Body of pancreas (tissue), 4 donors: ENCODE measurements at regions not wholly inside any gene's neighbourhood (a gene's known extent, or its start where the extent isn't known, plus 50 kb on each side); places are given as distances from the start of the nearest gene placed in this dataset.

Experiments used
- ATAC-seq: fragments of 150-250 bp; one replicate; pipeline ENCODE4 v1.9.1; 2016
- DNase-seq, 4 donors: peaks; one replicate each; pipeline ENCODE4 v3.0.0-alpha.2; 2019
- H3K27ac ChIP-seq, 4 donors: fragments of 200-600 bp; sonication (generic); 1 replicate in 3 of 4; 2 replicates in 1 of 4; pipeline versions ENCODE4 v1.5.1 to v1.6.1; 2016 to 2019; ENCODE audit warnings: mild to moderate bottlenecking in 1 of 4, mixed read lengths in 1 of 4, moderate library complexity in 1 of 4
- H3K27me3 ChIP-seq, 2 donors: fragments of 200-600 bp; sonication (generic); one replicate each; pipeline ENCODE4 v1.6.0; 2016; ENCODE audit warnings: mild to moderate bottlenecking in 1 of 2
- H3K36me3 ChIP-seq, 2 donors: fragments of 200-600 bp; sonication (generic); replicated peaks in 1 of 2; 2 replicates each; pipeline ENCODE4 v1.5.1; 2016; ENCODE audit warnings: low read depth in 2 of 2; ENCODE audit not compliant: insufficient read depth in 1 of 2
- H3K4me1 ChIP-seq: fragments of 200-600 bp; sonication (generic); one replicate; pipeline ENCODE4 v1.6.0; 2016
- H3K4me3 ChIP-seq, 2 donors: fragments of 200-600 bp; sonication (generic); 1 replicate in 1 of 2; 2 replicates in 1 of 2; pipeline ENCODE4 v1.5.1; 2016 to 2019
- H3K9me3 ChIP-seq, 3 donors: fragments of 200-600 bp; sonication (generic); 1 replicate in 2 of 3; 2 replicates in 1 of 3; pipeline ENCODE4 v1.5.1; 2016
- POLR2A ChIP-seq, 3 donors: fragments of 450-650 bp; IDR thresholded peaks; one replicate each; pipeline ENCODE4 v1.6.1; 2016; ENCODE audit warnings: antibody characterized with exemption in 3 of 3, mild to moderate bottlenecking in 2 of 3
- WGBS, 2 donors: methylation state at CpG; one replicate each; pipeline ENCODE4 v1.1.5; 2017; 5-methylcytosine and 5-hydroxymethylcytosine counted together
- intact Hi-C: fragments of 100-400 bp; cut with DNase I; formaldehyde crosslinking; loops from one replicate; pipeline ENCODE4 v1.15.1; 2023
- TF ChIP-seq, protein P1 (sequence below), 7 experiments: fragments of 450-650 bp in 4 of 7; fragments of 200-600 bp in 3 of 7; sonication (generic) in 3 of 7; IDR thresholded peaks; one replicate each; pipeline ENCODE4 v1.5.1; 2016 to 2019; ENCODE audit warnings: antibody characterized with exemption in 7 of 7

GRCh38 chr2:150878356-150878755 is 383.3 kb downstream of the RBM43 start:
- Histone ChIP-seq H3K4me3 (no peak overlapping the region), H3K27me3 (no peaks in the 10 kb centered on the region), H3K27ac (no peak overlapping the region), H3K36me3 (no peaks in the 10 kb centered on the region), H3K4me1 (no peaks in the 10 kb centered on the region), H3K9me3 (no peaks in the 10 kb centered on the region)
- DNase-seq (no peak), ATAC-seq (no peak)
- intact Hi-C loops: no loop called here
- TF ChIP-seq, protein P1, sequence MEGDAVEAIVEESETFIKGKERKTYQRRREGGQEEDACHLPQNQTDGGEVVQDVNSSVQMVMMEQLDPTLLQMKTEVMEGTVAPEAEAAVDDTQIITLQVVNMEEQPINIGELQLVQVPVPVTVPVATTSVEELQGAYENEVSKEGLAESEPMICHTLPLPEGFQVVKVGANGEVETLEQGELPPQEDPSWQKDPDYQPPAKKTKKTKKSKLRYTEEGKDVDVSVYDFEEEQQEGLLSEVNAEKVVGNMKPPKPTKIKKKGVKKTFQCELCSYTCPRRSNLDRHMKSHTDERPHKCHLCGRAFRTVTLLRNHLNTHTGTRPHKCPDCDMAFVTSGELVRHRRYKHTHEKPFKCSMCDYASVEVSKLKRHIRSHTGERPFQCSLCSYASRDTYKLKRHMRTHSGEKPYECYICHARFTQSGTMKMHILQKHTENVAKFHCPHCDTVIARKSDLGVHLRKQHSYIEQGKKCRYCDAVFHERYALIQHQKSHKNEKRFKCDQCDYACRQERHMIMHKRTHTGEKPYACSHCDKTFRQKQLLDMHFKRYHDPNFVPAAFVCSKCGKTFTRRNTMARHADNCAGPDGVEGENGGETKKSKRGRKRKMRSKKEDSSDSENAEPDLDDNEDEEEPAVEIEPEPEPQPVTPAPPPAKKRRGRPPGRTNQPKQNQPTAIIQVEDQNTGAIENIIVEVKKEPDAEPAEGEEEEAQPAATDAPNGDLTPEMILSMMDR (IDR thresholded peaks at IDR 0.05): no peak
- TF ChIP-seq POLR2A (IDR thresholded peaks at IDR 0.05): no peak
- WGBS, 2 donors: 78 to 85% methylated on average over 1 of the region's 1 CpG

DNA sequence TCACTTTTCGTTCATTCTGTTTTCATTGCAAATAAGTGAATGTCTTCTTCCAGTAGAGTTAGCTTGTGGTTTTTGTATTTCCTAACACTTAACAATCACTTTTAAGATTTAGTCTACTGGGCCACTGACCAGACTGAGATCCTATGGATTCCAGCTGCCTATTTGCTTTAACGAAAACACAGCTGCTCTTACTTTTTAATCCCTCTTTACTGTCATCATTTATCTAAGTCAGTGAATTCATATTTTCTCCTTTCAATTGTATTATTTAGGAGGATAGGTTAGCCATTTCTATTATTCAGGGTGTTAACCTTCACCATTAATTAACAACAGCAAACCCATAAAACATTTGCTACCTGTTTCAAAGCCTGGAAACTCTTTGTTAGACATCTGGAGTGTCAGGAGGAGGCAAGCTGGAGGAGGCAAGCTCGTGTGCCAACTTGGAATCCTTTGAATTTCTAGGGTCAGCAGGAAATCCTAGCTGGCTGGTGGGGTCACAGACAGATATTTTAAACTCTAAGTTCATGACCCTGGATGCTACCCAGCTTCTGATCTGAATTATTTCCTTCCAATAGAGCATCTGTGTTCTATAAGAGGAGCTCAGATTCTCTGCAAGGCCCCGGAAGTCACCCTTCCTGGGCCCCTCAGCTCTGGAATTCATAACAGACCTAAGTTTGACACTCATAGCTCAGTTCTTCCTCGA is 385.3 kb downstream of the RBM43 start:
- H3K4me3 ChIP-seq: no peak overlapping the region
- H3K27me3 ChIP-seq: no peaks in the 10 kb centered on the region
- no peak for DNase-seq
- intact Hi-C loops: no loop called here
- H3K4me1 ChIP-seq: no peaks in the 10 kb centered on the region
- WGBS, 2 donors: 47 to 57% methylated on average over 5 of the region's 5 CpGs
- TF ChIP-seq POLR2A (IDR thresholded peaks at IDR 0.05): no peak
- TF ChIP-seq, protein P1 (IDR thresholded peaks at IDR 0.05): no peak
- no peak overlapping the region for H3K27ac ChIP-seq
- ATAC-seq: no peak
- no peaks in the 10 kb centered on the region for H3K9me3 ChIP-seq
- H3K36me3 ChIP-seq: no peaks in the 10 kb centered on the region

GRCh38 chr2:150873396-150873772 is 385.9 kb upstream of the RND3 start:
- Histone ChIP-seq H3K27me3 (no peaks in the 10 kb centered on the region), H3K4me1 (no peaks in the 10 kb centered on the region), H3K9me3 (no peaks in the 10 kb centered on the region), H3K36me3 (no peaks in the 10 kb centered on the region), H3K27ac (no peak overlapping the region), H3K4me3 (no peak overlapping the region)
- intact Hi-C loops: no loop called here
- ATAC-seq (no peak), DNase-seq (no peak)
- WGBS, 2 donors: 70 to 71% methylated on average over 4 of the region's 4 CpGs
- TF ChIP-seq POLR2A (IDR thresholded peaks at IDR 0.05): no peak
- TF ChIP-seq, protein P1 (IDR thresholded peaks at IDR 0.05): no peak

- DNase-seq (no peak), ATAC-seq (no peak)
- Histone ChIP-seq H3K27ac (no peak overlapping the region), H3K9me3 (no peaks in the 10 kb centered on the region), H3K4me1 (no peaks in the 10 kb centered on the region), H3K36me3 (no peaks in the 10 kb centered on the region), H3K4me3 (no peak overlapping the region), H3K27me3 (no peaks in the 10 kb centered on the region)
- WGBS, 2 donors: 18 to 31% methylated on average over 5 of the region's 5 CpGs
- intact Hi-C loops: no loop called here
- TF ChIP-seq POLR2A (IDR thresholded peaks at IDR 0.05): no peak
- TF ChIP-seq, protein P1 (IDR thresholded peaks at IDR 0.05): no peak
Measured at GRCh38 chr2:150872756-150873395, 385.4 kb upstream of the RND3 start.

DNA sequence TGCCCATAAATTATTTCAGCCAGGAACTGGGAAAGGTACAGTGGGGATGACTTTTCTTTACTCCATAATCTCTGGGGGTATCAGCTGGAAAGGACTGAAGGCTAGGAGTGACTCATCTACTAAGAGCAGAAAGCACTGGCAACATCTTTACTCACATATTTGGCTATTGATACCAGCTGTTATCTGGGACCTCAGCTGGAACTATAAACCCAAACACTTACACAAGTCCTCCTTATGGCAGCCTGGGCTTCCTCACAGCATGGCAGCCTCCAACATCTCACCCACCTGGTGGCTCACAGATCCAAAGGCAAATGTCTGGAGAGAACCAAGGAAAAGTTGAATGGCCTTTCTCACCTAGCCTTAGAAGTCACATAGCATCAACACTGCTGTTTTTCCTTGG is 379.0 kb upstream of the RND3 start:
- Histone ChIP-seq H3K27ac (no peak overlapping the region), H3K27me3 (no peaks in the 10 kb centered on the region), H3K36me3 (no peaks in the 10 kb centered on the region), H3K9me3 (no peaks in the 10 kb centered on the region), H3K4me3 (no peak overlapping the region), H3K4me1 (no peaks in the 10 kb centered on the region)
- no peak for ATAC-seq
- intact Hi-C loops: no loop called here
- no peak for DNase-seq
- TF ChIP-seq, protein P1 (IDR thresholded peaks at IDR 0.05): no peak
- TF ChIP-seq POLR2A (IDR thresholded peaks at IDR 0.05): no peak
